ENCODE measurements at regions not wholly inside any gene's neighbourhood (a gene's known extent, or its start where the extent isn't known, plus 50 kb on each side); places are given as distances from the start of the nearest gene placed in this dataset.

DNA sequence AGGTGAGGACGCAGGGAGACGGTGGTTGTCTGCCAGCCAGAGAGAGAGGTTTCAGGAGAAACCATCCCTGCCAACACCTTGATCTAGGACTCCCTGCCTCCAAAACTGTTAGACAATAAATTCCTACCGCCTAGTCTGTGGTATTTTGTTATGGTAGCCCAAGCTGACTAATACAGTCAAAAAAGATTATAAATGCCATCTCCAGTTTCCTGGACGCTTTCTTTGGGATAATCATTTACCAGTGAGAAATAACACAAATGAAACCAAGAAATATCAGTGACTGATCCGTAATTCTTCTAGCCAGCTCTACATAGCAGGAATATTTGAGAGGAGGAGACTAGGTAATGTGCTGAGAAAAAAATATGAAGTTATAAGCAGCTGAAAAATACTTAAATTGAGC is 707.8 kb upstream of the LMCD1 start:
- DNase-seq, result no peak

DNA sequence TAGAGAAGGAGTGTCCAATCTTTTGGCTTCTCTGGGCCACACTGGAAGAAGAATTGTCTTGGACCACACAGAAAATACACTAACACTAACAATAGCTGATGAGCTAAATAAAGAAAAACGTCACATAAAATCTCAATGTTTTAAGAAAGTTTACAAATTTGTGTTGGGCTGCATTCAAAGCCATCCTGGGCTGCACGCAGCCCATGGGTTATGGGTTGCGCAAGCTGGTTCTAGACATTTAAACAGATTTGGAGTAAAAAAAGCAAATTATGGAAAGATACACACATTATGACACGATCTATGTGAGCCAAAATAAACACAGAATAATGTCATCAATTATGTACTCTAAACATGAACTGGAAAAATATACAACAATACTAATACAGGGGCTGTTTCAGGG is 703.3 kb upstream of the LMCD1 start:
- DNase-seq, result no peak

GRCh38 chr3:7800006-7800780 is 701.4 kb upstream of the LMCD1 start:
- no peak for DNase-seq

DNA sequence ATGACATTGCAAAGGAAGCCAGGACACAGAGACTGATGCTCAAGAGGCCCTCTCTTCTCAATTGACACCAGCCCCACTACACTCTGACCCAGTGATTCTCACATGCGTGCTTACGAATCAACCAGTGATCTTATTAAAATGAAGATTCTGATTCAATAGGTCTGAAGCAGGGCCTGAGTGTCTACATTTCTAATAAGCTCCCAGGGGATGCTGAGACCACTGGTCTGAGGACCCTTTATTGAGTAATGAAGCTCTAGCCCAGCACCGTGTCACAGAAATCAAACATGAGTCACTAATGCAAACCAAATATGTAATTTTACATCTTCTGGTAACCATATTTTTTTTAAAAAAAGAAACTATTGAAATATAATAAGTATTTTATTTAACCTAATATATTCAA is 689.1 kb upstream of the LMCD1 start:
- no peak for DNase-seq

DNA sequence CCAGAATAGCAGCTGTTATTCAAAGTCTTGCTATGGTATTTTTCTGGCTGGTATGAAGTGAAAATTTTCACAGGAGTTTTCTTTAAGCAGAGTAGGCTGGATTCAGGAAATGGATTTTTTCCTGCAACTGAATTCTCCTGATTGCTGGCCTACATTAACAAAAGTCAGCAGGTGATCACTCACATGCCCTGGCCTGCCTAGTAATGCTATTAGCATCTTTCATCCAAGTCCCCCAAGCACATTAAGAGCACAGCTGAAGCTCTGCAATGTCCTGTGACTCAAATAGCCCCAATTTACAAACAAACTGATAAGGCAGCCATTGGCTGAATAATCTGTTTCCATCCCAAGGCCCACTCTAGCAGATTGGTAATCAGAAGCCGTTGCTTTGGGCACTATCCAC is 688.3 kb upstream of the LMCD1 start:
- DNase-seq, result no peak

DNA sequence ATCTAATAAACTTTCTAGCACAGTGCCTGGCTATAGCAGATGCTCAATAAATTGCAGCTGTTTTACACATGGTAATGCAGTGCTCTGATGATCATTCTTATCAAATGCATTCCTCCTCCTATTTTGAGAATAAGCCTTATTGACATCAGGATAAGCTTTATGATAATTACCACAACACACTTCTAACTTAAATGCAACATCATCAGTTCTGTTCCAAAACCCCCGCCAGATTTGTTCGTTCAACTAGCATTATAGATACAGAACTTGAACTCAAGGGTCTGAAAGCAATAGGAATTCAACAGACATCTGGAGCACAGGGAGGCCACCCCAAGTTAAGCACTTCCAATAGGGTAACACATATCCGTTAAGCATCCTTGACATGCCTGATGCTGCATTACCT is 684.4 kb upstream of the LMCD1 start:
- no peak for DNase-seq

DNA sequence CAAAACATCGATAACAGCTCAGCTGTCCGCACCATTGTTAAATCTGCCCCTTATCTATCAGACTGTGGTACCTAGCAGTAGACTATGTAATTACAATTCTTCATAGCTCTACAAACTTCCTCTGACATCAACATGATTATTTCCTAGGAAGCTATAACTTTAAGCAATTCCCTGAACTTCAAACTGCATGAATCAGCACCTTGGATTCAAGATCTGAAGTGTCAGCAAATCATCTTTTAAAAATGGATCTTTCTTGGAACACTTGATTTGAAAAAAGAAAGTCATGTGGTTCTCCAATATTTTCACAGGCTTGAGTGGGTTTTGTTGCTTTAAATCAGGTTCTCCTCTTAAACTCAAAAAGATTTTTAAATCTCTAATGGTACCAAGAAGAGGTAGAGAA is 680.7 kb upstream of the LMCD1 start:
- DNase-seq, result no peak

DNA sequence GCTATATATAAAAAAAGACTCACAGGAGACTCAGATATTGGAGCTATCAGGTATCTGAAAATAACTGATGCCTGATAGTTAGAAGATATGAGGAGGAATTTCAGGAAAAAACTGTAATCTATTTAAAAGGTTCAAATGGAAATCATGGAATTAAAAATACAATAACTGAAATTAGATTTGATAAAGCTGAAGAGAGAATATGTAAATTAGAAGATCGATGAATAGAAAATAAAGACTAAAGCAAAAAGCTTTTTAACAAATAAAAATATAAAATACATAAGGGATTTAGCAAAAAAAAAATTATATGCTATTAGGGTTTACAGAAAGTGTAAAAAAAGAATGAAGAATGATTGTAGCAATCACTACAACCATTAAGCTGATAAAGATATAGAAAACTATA is 679.8 kb upstream of the LMCD1 start:
- no peak for DNase-seq

- no peak for DNase-seq
Measured at GRCh38 chr3:7841451-7841850, 660.2 kb upstream of the LMCD1 start.

DNA sequence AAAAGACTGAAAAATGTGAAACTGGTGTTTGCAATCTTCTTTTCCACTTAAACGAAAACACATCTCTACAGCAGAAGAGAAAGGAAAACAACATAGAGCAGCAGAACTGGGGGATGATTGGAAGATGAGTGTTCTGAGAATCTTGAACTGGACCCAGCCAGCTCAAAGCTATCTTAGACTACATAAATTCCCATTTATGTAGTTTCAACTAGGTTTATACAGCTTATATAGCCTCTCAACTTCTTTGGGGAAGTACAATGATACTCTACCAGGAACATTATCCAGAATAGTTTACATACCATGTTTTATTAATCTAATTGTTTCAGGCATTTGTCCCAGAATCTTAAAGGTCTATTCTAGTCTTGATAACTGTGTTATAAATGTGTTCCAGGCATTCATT is 658.2 kb upstream of the LMCD1 start:
- DNase-seq, result no peak

GRCh38 chr3:7847021-7847420 is 654.6 kb upstream of the LMCD1 start:
- DNase-seq, result no peak

GRCh38 chr3:7847521-7847920 is 654.1 kb upstream of the LMCD1 start:
- DNase-seq, result no peak

- DNase-seq, result no peak
Measured at GRCh38 chr3:7854266-7854665, 647.4 kb upstream of the LMCD1 start.

- no peak for DNase-seq
Measured at GRCh38 chr3:7854721-7855120, 646.9 kb upstream of the LMCD1 start.

- DNase-seq, result no peak
Measured at GRCh38 chr3:7865611-7866010, 636.0 kb upstream of the LMCD1 start.

DNA sequence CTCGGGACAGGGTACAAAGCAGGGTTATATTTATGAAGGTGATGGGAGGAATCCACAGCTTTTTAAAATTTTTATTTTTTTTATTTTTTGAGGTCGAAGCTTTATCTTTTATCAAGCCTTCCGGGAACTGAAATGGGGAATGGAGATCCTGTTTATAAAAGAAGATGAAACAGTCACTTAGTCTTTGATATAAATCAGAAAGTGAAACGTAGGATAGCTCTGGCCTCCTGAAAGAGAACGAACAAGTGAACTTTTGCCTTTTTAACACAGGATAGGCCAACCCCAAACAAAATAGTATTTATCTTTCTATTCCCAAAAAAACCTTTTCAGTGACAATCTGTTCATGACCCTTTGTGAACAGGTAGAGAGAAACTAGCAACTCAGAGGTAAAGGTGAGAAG is 634.0 kb upstream of the LMCD1 start:
- no peak for DNase-seq

DNA sequence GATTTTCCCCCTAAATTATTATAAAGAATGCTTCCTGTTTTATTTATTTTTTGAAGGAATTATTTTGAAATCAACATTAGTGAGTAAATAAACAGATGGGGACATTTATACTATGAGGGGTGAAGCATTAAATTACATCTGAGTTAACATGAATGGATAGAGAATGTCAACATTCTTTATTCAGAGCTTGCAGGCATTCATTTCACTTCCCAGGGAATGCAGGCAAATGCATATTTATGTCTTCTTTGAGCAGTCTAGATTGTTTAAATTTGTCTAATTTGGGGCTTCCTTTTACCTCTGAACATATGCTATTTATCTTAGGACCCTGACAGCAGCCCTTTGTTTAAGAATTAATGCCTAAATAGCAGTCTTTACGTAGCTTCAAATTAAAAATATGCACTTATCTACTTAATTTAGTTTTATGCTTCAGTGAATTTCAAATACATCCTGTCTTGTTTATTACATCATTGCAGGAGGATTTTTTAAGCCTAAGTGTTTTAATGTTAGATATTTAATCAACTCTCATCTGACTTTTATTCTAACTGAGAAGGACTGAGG is 630.5 kb upstream of the LMCD1 start:
- no peak for DNase-seq

DNA sequence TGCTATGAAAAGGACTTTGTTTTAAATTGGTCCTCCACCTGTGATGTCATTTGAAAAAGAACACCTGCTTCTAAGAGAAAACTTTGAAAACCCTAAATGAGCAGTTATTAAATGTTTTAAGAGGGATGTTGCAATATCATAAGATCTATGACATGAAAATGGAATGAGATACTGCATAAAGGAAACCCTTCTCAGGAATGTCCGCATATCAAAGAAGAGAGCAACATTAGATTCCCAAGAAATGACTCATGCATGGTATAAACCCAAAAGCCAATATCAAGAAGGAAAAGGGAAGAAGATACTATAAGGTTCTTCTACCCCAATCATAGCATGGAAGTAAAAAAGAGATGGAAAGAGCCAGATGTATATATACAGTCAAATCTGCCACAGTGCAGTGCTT is 627.5 kb upstream of the LMCD1 start:
- no peak for DNase-seq

- DNase-seq, result no peak
Measured at GRCh38 chr3:7875925-7876324, 625.7 kb upstream of the LMCD1 start.

- no peak for DNase-seq
Measured at GRCh38 chr3:7876741-7877297, 624.8 kb upstream of the LMCD1 start.

DNA sequence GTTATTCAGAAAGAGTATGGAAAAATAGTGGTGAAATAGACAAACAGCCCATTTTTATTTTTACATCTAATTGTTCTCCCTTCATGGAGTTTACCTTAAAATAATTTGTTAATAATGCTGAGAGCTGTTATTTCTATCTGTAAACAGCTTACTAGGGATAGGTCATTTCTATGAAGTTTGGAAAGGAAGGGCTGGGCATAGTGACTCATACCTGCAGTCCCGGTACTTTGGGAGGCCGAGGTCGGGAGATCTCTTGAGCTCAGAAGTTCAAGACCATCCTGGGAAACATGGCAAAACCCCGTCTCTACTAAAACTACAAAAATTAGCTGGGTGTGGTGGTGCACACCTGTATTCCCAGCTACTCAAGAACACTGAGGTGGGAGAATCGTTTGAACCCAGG is 624.3 kb upstream of the LMCD1 start:
- DNase-seq, result no peak

DNA sequence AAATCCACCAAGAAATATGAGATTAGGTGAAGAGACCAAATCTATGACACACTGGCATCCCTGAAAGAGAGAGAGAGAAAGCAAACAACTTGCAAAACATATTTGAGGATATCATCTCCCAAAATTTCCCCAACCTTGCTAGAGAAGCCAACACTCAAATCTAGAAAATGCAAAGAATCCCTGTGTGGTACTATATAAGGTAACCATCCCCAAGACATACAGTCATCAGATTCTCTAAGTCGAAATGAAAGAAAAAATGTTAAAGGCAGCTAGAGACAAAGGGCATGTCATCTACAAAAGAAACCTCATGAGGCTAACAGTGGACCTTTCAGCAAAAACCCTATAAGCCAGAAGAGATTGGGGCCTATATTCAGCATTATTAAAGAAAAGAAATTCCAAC is 622.1 kb upstream of the LMCD1 start:
- DNase-seq, result no peak

DNA sequence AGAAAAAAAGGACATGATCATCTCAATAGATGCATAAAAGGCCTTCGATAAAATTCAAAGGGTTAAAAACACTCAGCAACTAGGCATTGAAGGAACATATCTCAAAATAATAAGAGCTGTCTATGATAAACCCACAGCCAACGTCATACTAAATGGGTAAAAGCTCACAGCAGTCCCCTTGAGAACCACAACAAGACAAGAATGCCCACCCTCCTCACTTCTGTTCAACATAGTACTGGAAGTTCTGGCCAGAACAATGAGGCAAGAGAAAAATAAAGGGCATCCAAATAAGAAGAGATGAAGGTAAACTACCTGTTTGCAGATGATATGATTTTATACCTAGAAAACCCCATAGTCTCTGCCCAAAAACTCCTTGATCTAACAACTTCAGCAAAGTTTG is 619.7 kb upstream of the LMCD1 start:
- DNase-seq, result no peak

- DNase-seq, result no peak
Measured at GRCh38 chr3:7897655-7898054, 604.0 kb upstream of the LMCD1 start.

DNA sequence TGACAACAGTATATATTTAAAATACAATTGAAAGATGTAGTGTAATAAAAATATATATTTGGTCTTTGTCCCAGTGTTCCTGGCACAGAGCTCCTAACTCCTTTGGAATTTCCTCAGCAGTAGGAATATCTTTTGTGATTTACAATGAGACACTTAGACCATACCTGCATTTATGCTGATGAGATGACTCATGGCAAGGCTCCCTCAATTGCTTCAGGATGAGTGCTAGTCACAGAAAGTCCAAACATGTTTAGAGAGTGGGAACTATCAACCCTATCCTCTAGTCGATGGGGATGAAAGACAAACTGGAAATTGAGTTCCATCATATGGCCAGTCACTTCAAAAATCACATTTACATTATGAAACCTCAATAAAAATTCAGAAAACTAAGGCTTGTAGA is 588.3 kb upstream of the LMCD1 start:
- DNase-seq, result no peak
